AG09319 (cell line): ENCODE measurements at regions not wholly inside any gene's neighbourhood (a gene's known extent, or its start where the extent isn't known, plus 50 kb on each side); places are given as distances from the start of the nearest gene placed in this dataset.
"Not testable (repeated sequence)": the region's sequence is repeated elsewhere in the genome, so short reads cannot be mapped to it uniquely, and the experiment has no call there.

ENCODE experiments used
- DNase-seq: peaks from one replicate; pipeline ENCODE4 v3.0.0-alpha.2; 2010; ENCODE audit warnings: low read depth; ENCODE audit errors: extremely low read depth
- TF ChIP-seq, protein P1 (sequence below): IDR thresholded peaks from 2 replicates; pipeline ENCODE4 v1.5.1; 2011; ENCODE audit warnings: low read depth, mild to moderate bottlenecking, inconsistent platforms, low read length, moderate library complexity

DNA sequence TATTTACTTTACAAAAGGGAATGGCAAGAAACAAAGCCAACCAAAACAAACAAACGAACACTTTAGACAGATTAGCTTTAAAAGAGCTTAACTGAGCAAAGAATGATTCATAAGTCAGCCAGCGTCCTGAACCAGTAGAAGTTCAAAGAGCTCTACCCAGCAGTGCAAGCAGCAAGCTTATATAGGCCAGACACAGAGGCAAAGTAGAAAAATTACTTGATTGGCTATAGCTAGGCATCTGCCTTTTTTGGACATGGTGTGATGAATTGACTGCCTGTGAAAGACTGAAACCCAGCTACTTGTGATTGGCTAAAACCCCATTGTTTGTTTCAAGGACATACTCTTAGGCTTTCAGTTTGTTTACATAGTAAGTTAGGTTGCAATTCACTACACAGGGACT lies 2120.0 kb upstream of the RAG2 start:
- DNase-seq = no peak
- TF ChIP-seq, protein P1, sequence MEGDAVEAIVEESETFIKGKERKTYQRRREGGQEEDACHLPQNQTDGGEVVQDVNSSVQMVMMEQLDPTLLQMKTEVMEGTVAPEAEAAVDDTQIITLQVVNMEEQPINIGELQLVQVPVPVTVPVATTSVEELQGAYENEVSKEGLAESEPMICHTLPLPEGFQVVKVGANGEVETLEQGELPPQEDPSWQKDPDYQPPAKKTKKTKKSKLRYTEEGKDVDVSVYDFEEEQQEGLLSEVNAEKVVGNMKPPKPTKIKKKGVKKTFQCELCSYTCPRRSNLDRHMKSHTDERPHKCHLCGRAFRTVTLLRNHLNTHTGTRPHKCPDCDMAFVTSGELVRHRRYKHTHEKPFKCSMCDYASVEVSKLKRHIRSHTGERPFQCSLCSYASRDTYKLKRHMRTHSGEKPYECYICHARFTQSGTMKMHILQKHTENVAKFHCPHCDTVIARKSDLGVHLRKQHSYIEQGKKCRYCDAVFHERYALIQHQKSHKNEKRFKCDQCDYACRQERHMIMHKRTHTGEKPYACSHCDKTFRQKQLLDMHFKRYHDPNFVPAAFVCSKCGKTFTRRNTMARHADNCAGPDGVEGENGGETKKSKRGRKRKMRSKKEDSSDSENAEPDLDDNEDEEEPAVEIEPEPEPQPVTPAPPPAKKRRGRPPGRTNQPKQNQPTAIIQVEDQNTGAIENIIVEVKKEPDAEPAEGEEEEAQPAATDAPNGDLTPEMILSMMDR = no peak

DNA sequence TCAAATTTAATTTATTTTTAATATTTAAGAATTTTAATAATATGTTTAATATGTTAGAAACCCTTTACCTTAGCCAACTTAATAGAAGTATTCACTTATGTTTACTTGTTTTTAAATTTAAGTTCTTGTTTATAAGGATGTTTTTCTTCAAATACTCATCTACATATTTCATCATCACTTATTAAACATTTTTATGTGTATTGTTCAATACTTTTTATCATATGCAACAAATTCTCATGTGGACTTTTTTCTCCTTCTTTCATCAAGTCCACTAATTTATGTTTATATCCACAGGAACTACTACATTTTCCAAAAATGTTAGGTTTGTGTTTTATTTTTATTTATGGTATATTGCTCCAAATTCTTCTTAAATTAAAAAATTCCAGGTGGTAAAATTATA lies 2113.1 kb upstream of the RAG2 start:
- DNase-seq = no peak
- TF ChIP-seq, protein P1 = no peak

DNA sequence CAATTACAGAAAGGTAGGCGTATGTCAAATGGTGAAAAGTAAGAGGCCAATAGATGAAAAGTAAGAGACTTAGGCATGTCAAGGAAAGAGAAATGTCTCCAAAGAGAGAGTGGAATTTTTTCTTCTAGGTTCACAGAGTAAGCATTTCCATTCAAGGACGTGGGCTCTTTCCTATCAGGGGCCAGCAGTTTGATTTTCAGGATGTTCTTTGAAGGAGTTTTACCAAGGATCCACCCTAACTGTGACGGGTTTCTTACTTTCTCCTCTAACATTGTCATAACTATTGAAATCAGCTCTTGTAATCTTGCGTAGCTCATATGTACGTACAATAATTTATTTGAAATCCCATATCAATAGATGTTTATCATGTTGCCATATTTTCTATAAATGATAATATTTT lies 2112.2 kb upstream of the RAG2 start:
- no peak for DNase-seq

DNA sequence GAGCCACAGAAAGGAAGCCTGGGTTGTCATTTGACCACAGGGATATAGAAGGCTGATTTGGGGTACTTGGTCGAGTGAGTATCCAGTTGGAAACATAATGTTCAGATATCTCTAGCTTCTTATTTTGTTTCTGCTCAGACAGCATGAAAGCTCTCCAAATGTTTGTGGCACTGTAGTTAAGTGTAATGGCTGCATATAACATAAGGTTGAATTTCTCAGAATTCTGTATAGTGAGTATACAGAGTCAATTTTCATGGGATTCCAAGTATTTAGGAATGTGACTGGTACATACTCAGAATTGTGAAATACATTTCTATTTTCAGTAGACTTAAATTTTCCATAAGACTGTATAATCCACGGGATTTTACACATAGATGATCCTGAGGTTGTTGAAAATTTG lies 2102.1 kb upstream of the RAG2 start:
- DNase-seq = no peak
- TF ChIP-seq, protein P1 = no peak

More for the DNA sequence above, 2112.2 kb upstream of the RAG2 start:
- TF ChIP-seq, protein P1 = no peak

DNA sequence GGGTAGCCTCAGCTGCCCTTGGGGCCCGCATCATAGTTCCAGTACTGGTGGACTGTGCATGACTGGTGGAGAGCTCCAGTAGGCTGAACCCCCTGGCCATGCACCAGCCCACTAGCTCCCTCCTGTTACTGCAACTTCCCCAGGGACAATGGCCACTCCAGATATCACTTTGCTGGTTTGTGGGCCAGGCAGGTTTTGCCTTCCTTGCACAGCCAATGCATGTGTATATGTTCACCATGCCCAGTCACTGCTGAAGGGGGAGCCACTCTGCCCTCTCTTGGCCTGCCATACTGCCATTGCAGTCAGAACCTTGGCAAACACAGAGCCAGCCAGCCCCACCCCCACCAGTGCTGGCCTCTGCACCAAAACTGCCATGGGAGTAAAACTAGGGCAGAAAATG lies 2095.3 kb upstream of the RAG2 start:
- TF ChIP-seq, protein P1 = no peak
- no peak for DNase-seq

DNA sequence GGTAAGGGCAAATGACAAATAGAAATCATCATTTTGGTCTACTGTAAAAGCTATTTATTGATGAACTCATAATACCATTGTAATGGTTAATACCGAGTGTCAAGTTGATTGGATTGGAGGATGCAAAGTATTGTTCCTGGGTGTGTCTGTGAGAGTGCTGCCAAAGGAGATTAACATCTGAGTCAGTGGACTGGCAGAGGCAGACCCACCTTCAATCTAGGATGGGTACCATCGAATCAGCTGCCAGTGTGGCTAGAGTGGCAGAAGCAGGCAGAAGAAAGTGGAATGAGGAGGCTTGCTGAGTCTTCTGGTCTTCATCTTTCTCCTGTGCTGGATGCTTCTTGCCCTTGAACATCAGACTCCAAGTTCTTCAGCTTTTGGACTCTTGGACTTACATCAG lies 2092.2 kb upstream of the RAG2 start:
- DNase-seq = not testable (repeated sequence)

DNA sequence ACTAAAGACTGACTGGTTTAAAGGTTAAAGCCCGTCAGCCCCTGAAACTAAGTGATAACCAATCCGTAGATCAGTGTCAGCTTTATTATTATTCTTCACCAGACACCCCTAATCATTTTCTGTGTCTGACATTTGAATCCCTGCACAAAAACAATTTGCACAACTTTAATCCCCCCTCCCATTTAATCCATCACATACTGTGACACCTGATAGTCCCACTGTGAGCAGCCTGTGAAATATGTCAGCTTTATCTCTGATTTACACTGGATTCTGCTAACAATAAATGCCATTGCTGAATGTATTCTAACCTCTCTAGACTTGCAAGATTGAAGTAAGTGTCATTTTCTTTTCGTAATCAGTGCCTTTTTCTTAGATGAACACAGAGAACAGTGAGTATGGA lies 2089.0 kb upstream of the RAG2 start:
- TF ChIP-seq, protein P1 = no peak
- no peak for DNase-seq

DNA sequence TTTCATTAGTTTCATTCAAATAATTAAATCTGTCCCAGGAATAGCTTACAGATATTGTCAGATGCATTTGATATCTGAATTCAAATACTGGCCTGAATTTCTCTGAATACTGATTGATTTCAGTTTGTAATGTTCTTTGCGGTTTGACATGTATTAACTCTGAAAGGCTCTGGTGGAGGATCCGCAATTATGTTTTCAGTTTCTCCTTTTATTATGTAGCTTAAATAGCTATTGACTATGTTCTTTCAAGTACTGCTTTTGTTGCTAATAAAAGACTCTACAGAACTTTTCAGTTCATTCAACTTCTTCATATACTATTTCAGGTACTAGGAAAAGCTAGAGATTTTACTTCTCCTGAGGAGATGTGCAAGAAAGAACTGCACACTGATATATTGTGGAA lies 2085.4 kb upstream of the RAG2 start:
- no peak for DNase-seq
- TF ChIP-seq, protein P1 = no peak
